SK-N-SH treated with all-trans-retinoic acid at 6 μM for 48 hours (cell line): ENCODE measurements at regions not wholly inside any gene's neighbourhood (a gene's known extent, or its start where the extent isn't known, plus 50 kb on each side); places are given as distances from the start of the nearest gene placed in this dataset.

Experiments used
- ATAC-seq: fragments of 200-7000 bp; cut with Tn5 transposase; 3 replicates; pipeline ENCODE4 v1.9.1; 2020; ENCODE audit warnings: mild to moderate bottlenecking, moderate library complexity
- BACH2 ChIP-seq: fragments of 250-450 bp; sonication (Bioruptor Pico); IDR thresholded peaks from 2 replicates; pipeline ENCODE4 v1.9.0; 2021; ENCODE audit warnings: mild to moderate bottlenecking, borderline replicate concordance
- CREB5 ChIP-seq: fragments of 250-450 bp; sonication (Bioruptor Pico); IDR thresholded peaks from 2 replicates; pipeline ENCODE4 v1.5.1; 2020; ENCODE audit warnings: low read depth, mild to moderate bottlenecking, moderate library complexity
- CSDC2 ChIP-seq: fragments of 250-450 bp; sonication (Bioruptor Pico); IDR thresholded peaks from 2 replicates; pipeline ENCODE4 v1.5.0; 2020; ENCODE audit warnings: mild to moderate bottlenecking, moderate library complexity
- CSRNP3 ChIP-seq: fragments of 250-450 bp; sonication (Bioruptor Pico); IDR thresholded peaks from 2 replicates; pipeline ENCODE4 v1.5.1; 2021; ENCODE audit warnings: mild to moderate bottlenecking, moderate library complexity
- ESRRG ChIP-seq: fragments of 250-450 bp; sonication (Bioruptor Pico); IDR thresholded peaks from 2 replicates; pipeline ENCODE4 v1.6.1; 2021; ENCODE audit warnings: mild to moderate bottlenecking
- GLIS3 ChIP-seq: fragments of 250-450 bp; sonication (Bioruptor Pico); IDR thresholded peaks from 2 replicates; pipeline ENCODE4 v1.5.0; 2020; ENCODE audit warnings: mild to moderate bottlenecking, moderate library complexity
- ISL1 ChIP-seq: fragments of 250-450 bp; sonication (Bioruptor Pico); IDR thresholded peaks from 2 replicates; pipeline ENCODE4 v2.1.2; 2022; ENCODE audit warnings: mild to moderate bottlenecking, moderate library complexity
- OSR1 ChIP-seq: fragments of 250-450 bp; sonication (Bioruptor Pico); IDR thresholded peaks from 2 replicates; pipeline ENCODE4 v1.8.0; 2022; ENCODE audit warnings: moderate library complexity, mild to moderate bottlenecking, inconsistent platforms
- PATZ1 ChIP-seq: fragments of 250-450 bp; sonication (Bioruptor Pico); IDR thresholded peaks from 2 replicates; pipeline ENCODE4 v1.8.0; 2020; ENCODE audit warnings: mild to moderate bottlenecking, moderate library complexity, borderline replicate concordance
- POU6F1 ChIP-seq: fragments of 250-450 bp; sonication (Bioruptor Pico); IDR thresholded peaks from 2 replicates; pipeline ENCODE4 v1.8.0; 2021; ENCODE audit warnings: low read depth, mild to moderate bottlenecking, moderate library complexity, borderline replicate concordance
- PPARA ChIP-seq: fragments of 250-450 bp; sonication (Bioruptor Pico); IDR thresholded peaks from 2 replicates; pipeline ENCODE4 v1.5.0; 2020; ENCODE audit warnings: mild to moderate bottlenecking, borderline replicate concordance
- RARB ChIP-seq: fragments of 250-450 bp; sonication (Bioruptor Pico); IDR thresholded peaks from 2 replicates; pipeline ENCODE4 v1.8.0; 2021; ENCODE audit warnings: mild to moderate bottlenecking, moderate library complexity
- SNAI2 ChIP-seq: fragments of 250-450 bp; sonication (Bioruptor Pico); IDR thresholded peaks from 2 replicates; pipeline ENCODE4 v1.5.0; 2020; ENCODE audit warnings: mild to moderate bottlenecking, moderate library complexity
- TCF4 ChIP-seq: fragments of 250-450 bp; sonication (Bioruptor Pico); IDR thresholded peaks from 2 replicates; pipeline ENCODE4 v1.8.0; 2021; ENCODE audit warnings: mild to moderate bottlenecking, moderate library complexity, borderline replicate concordance
- TOX ChIP-seq: fragments of 250-450 bp; sonication (Bioruptor Pico); IDR thresholded peaks from 2 replicates; pipeline ENCODE4 v1.8.0; 2021; ENCODE audit warnings: mild to moderate bottlenecking, moderate library complexity, borderline replicate concordance
- TSHZ2 ChIP-seq: fragments of 250-450 bp; sonication (Bioruptor Pico); IDR thresholded peaks from 2 replicates; pipeline ENCODE4 v1.5.0; 2020; ENCODE audit warnings: mild to moderate bottlenecking, moderate library complexity
- ZC3H10 ChIP-seq: fragments of 250-450 bp; sonication (Bioruptor Pico); IDR thresholded peaks from 2 replicates; pipeline ENCODE4 v1.5.1; 2021; ENCODE audit warnings: mild to moderate bottlenecking, moderate library complexity
- ZFP3 ChIP-seq: fragments of 250-450 bp; sonication (Bioruptor Pico); IDR thresholded peaks from 2 replicates; pipeline ENCODE4 v1.5.0; 2020; ENCODE audit warnings: mild to moderate bottlenecking, moderate library complexity
- ZFP30 ChIP-seq: fragments of 450-650 bp; formaldehyde crosslinking; IDR thresholded peaks from 2 replicates; pipeline ENCODE4 v1.5.0; 2022; ENCODE audit warnings: mild to moderate bottlenecking, moderate library complexity
- ZNF565 ChIP-seq: fragments of 450-650 bp; formaldehyde crosslinking; conservative IDR thresholded peaks from 2 replicates; pipeline ENCODE4 v1.5.0; 2020; ENCODE audit warnings: low read depth, mild to moderate bottlenecking, moderate library complexity
- ZNF8 ChIP-seq: fragments of 450-650 bp; formaldehyde crosslinking; IDR thresholded peaks from 2 replicates; pipeline ENCODE4 v1.5.0; 2020; ENCODE audit warnings: mild to moderate bottlenecking, moderate library complexity

DNA sequence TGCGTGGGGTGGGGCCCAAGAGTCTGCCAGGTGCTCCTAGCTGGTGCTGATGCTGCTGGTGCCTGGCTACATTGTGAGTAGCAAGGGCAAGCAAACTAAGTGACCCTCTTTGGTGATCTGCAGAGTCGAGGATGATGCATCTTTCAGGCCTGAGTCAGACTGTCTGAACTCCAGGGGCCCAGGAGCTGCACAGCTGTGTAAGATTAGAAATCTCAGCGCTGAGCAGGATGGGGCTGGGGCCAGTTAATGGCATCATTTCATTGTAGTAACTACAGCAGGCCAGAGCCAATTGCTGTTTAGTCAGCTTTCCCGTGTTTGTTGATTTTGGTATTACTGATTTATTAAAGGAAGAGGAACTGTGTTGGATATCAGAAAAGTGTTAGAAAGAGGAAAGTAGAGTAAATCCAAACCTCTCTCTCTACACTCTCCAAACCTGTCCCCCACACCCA, 365.2 kb downstream of the PAX1 start:
- ATAC-seq: no peak
- TF ChIP-seq ISL1 (CRISPR knock-in tag) (no peak), CSDC2 (no peak), ZNF8 (no peak), ZFP3 (CRISPR knock-in tag) (no peak), RARB (no peak), ESRRG (CRISPR knock-in tag) (no peak), ZFP30 (CRISPR knock-in tag) (no peak), CSRNP3 (CRISPR knock-in tag) (no peak), GLIS3 (no peak), BACH2 (CRISPR knock-in tag) (no peak), PATZ1 (no peak), CREB5 (no peak), TOX (no peak), OSR1 (no peak), PPARA (CRISPR knock-in tag) (no peak), TSHZ2 (no peak), ZC3H10 (CRISPR knock-in tag) (no peak)

DNA sequence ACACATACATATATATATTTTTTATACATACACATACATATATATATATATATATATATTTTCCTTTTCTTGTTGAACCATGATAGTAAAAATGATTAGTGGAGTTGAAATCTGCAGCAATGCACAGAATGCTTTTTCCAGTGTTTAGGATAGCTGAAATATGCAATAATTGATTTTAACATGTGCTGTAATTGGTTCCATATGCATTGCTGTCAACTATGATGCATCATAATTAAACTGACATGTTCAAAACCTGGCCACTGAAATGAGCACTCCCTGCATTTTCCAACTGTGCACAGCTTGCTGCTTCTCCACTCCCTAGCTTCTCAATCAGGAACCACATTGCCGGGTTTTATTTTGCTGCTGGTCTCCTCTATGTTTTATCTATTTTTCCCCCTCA, 358.3 kb downstream of the PAX1 start:
- ATAC-seq: no peak
- no peak for TF ChIP-seq ZFP30 (CRISPR knock-in tag)
- TF ChIP-seq SNAI2 (CRISPR knock-in tag): no peak
- TF ChIP-seq GLIS3: peak; percentile 89; the same call in 1 of the 2 replicates
- TF ChIP-seq ZNF8: no peak
- TF ChIP-seq ZFP3 (CRISPR knock-in tag): no peak
- peak; percentile 83 for TF ChIP-seq TCF4 (CRISPR knock-in tag)
- TF ChIP-seq TSHZ2: peak; percentile 57; the same call in 1 of the 2 replicates
- TF ChIP-seq CREB5: no peak
- no peak for TF ChIP-seq RARB
- TF ChIP-seq ZNF565 (CRISPR knock-in tag): no peak
- TF ChIP-seq POU6F1 (CRISPR knock-in tag): no peak; the same call in 1 of the 2 replicates
- peak; percentile 91 for TF ChIP-seq ISL1 (CRISPR knock-in tag)
- TF ChIP-seq ESRRG (CRISPR knock-in tag): no peak
- TF ChIP-seq ZC3H10 (CRISPR knock-in tag): no peak
- no peak for TF ChIP-seq CSDC2
- 0 out of 2 replicates have a peak, but pooled peaks have one; percentile 50 for TF ChIP-seq CSRNP3 (CRISPR knock-in tag)
- TF ChIP-seq, all 23 proteins: peak for 5
